ENCODE measurements at regions not wholly inside any gene's neighbourhood (a gene's known extent, or its start where the extent isn't known, plus 50 kb on each side); places are given as distances from the start of the nearest gene placed in this dataset.

GRCh38 chr5:123921193-123921592, 409.2 kb downstream of the CSNK1G3 start:
- TF ChIP-seq CTCF (IDR thresholded peaks at IDR 0.05) (no peak), POLR2A (IDR thresholded peaks at IDR 0.05) (no peak)

All from thyroid gland (tissue), 4 donors.